HFFc6 (cell line): ENCODE measurements at regions not wholly inside any gene's neighbourhood (a gene's known extent, or its start where the extent isn't known, plus 50 kb on each side); places are given as distances from the start of the nearest gene placed in this dataset.
"Not testable (repeated sequence)": the region's sequence is repeated elsewhere in the genome, so short reads cannot be mapped to it uniquely, and the experiment has no call there.

ENCODE experiments used
- DNase-seq: peaks from one replicate; pipeline ENCODE4 v3.0.0-alpha.2; 2018
- H3K27ac Mint-ChIP-seq: 2 replicates; pipeline ENCODE4 v1.8.0; 2020; ENCODE audit warnings: mild to moderate bottlenecking, mixed read lengths
- H3K27me3 Mint-ChIP-seq: 2 replicates; pipeline ENCODE4 v1.8.0; 2021; ENCODE audit warnings: mild to moderate bottlenecking, moderate library complexity, mixed read lengths; ENCODE audit not compliant: insufficient read depth
- H3K36me3 Mint-ChIP-seq: 2 replicates; pipeline ENCODE4 v1.8.0; 2021; ENCODE audit warnings: low read depth, mixed read lengths
- H3K4me1 Mint-ChIP-seq: 2 replicates; pipeline ENCODE4 v1.8.0; 2020; ENCODE audit warnings: low read depth, mixed read lengths
- H3K4me3 Mint-ChIP-seq: 2 replicates; pipeline ENCODE4 v1.8.0; 2020; ENCODE audit warnings: mild to moderate bottlenecking, moderate library complexity, mixed read lengths
- H3K9me3 Mint-ChIP-seq: 2 replicates; pipeline ENCODE4 v1.8.0; 2020; ENCODE audit warnings: mild to moderate bottlenecking, mixed read lengths
- CTCF ChIP-seq: fragments of 200-600 bp; sonication (generic); IDR thresholded peaks from 2 replicates; pipeline ENCODE4 v1.5.0; 2021; ENCODE audit warnings: antibody characterized with exemption, mild to moderate bottlenecking

DNA sequence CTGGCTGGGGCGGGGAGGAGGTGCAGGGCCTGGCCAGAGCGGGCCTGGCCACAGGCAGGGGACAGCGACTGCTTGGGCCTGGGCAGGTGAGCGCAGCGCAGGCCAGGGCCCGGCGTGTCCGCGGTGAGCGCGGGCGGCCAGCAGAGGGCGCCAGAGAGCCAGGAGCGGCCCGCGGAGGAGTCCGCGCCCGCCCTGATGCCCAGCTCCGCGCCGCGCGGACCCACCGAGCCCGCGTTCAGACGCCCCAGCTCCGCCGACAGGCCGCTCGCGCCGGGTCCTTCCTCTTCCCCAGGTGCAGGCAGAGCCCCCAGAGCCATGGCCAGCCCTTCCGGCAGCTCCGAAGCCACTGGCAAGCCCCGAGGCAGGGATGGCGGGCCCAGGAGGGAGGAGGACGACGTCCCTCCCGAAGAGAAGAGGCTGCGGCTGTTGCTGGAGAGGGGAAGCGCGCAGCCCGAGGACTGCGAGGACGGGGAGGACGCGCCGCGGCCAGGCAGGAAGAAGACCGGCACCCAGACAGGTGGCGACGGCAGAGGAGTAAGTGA lies 171.1 kb upstream of the OSBPL11 start:
- peak; percentile 88 for TF ChIP-seq CTCF
- DNase-seq, result peak; percentile 10
- not testable (repeated sequence) for H3K4me1 Mint-ChIP-seq, H3K27ac Mint-ChIP-seq, H3K36me3 Mint-ChIP-seq, H3K9me3 Mint-ChIP-seq
- H3K4me3 Mint-ChIP-seq, result peak overlapping the region; percentile 69
- peaks cover 19% of the 10 kb centered on the region for H3K27me3 Mint-ChIP-seq

DNA sequence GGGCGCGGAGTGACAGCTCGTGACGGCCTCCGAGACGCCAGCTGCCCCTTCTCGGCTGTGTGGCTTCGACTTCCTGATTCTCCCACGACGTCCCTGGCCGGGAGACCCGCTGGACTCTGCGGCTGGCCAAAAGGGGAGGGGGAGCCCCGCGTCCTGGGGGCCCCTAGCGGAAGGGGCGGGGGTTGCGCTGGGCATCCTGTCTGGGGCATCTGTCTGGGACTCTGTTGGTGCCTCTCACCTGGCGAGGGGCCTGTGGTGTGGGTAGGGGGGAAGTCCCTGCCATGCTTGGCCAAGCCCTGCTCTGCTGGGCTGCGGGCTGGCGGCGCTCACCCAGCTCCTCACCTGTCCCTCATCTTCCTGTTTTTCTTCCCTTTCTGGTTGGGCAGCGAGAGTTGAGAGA lies 171.6 kb upstream of the OSBPL11 start:
- H3K27me3 Mint-ChIP-seq, result peaks cover 19% of the 10 kb centered on the region

GRCh38 chr3:125767641-125768040 lies 172.3 kb upstream of the OSBPL11 start:
- Mint-ChIP-seq H3K27me3 (peaks cover 16% of the 10 kb centered on the region), H3K4me1 (peaks cover 8% of the 10 kb centered on the region), H3K4me3 (peak overlapping the region; percentile 69; the same call in 1 of the 2 replicates), H3K27ac (no peak overlapping the region), H3K36me3 (no peaks in the 10 kb centered on the region), H3K9me3 (no peaks in the 10 kb centered on the region)
- no peak for TF ChIP-seq CTCF
- DNase-seq, result no peak

More for the DNA sequence above, 171.6 kb upstream of the OSBPL11 start:
- not testable (repeated sequence) for H3K4me1 Mint-ChIP-seq, H3K27ac Mint-ChIP-seq, H3K36me3 Mint-ChIP-seq, H3K9me3 Mint-ChIP-seq, DNase-seq
- H3K4me3 Mint-ChIP-seq, result peak overlapping the region; percentile 69

DNA sequence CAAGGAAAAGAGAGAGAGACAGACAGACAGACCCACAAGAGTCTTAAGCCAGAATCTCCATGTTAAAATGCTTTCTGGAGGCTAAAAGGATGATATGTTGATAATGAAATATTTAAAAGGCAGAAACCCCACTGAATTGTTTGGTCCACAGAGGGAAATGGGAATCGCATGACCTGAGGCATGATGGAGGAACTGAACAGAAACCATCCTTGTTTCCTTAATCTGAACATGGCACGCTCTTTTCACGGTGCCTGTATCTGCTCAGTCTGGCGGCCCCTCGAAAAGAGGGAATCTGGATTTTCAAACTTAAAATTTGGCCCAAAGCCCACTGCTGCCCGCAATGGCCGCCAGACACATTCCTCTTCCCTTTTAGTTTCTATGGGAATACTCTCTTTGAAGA lies 173.5 kb upstream of the OSBPL11 start:
- not testable (repeated sequence) for DNase-seq, H3K4me1 Mint-ChIP-seq, H3K9me3 Mint-ChIP-seq, H3K4me3 Mint-ChIP-seq, H3K36me3 Mint-ChIP-seq, H3K27ac Mint-ChIP-seq
- H3K27me3 Mint-ChIP-seq, result peaks cover 16% of the 10 kb centered on the region

GRCh38 chr3:125771506-125771905 lies 176.2 kb upstream of the OSBPL11 start:
- H3K27me3 Mint-ChIP-seq, result peaks cover 11% of the 10 kb centered on the region
- H3K36me3 Mint-ChIP-seq, H3K4me1 Mint-ChIP-seq, H3K9me3 Mint-ChIP-seq, H3K4me3 Mint-ChIP-seq, DNase-seq, H3K27ac Mint-ChIP-seq: not testable (repeated sequence)

DNA sequence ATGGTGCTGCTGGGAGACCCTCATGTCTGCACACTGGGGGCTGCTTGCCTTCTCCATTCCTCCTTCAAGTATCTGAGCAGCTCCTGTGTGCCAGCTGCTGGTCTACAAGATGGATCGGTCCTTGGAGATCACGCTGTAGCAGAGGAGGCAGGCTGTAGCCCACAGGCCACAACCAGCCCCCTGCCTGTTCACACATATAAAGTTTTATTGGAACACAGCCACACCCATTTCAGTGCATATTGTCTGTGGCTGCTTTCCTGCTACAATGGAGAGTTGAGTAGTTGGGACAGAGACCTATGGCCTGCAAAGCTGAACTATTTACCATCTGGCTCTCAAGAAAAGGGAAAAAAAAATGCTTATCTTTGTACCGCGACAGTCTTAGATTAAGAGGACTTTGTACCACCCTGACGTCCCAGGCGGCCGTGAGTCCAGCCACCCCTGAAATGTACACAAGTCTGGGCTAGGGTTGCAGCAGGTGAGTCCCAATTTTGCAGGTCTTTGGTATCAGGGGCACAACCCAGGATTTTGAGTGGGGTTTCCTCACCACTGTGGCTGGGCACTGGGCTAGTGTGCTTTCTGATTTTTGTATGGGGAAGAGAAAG lies 179.2 kb upstream of the OSBPL11 start:
- not testable (repeated sequence) for H3K4me1 Mint-ChIP-seq, H3K4me3 Mint-ChIP-seq, H3K27ac Mint-ChIP-seq, H3K36me3 Mint-ChIP-seq, H3K9me3 Mint-ChIP-seq, DNase-seq
- peaks cover 12% of the 10 kb centered on the region for H3K27me3 Mint-ChIP-seq

- H3K4me1 Mint-ChIP-seq, DNase-seq, H3K27ac Mint-ChIP-seq, H3K36me3 Mint-ChIP-seq, H3K9me3 Mint-ChIP-seq, H3K4me3 Mint-ChIP-seq: not testable (repeated sequence)
- H3K27me3 Mint-ChIP-seq, result peaks cover 12% of the 10 kb centered on the region
Measured at GRCh38 chr3:125775106-125775505, 179.8 kb upstream of the OSBPL11 start.

GRCh38 chr3:125775606-125776294 lies 180.5 kb upstream of the OSBPL11 start:
- not testable (repeated sequence) for H3K27ac Mint-ChIP-seq, H3K36me3 Mint-ChIP-seq, H3K9me3 Mint-ChIP-seq, H3K4me1 Mint-ChIP-seq, DNase-seq, H3K4me3 Mint-ChIP-seq
- H3K27me3 Mint-ChIP-seq, result peaks cover 12% of the 10 kb centered on the region

GRCh38 chr3:125779276-125779675 lies 184.0 kb upstream of the OSBPL11 start:
- not testable (repeated sequence) for H3K4me3 Mint-ChIP-seq, H3K36me3 Mint-ChIP-seq, H3K4me1 Mint-ChIP-seq, H3K27ac Mint-ChIP-seq, H3K9me3 Mint-ChIP-seq, DNase-seq
- peaks cover 18% of the 10 kb centered on the region for H3K27me3 Mint-ChIP-seq

DNA sequence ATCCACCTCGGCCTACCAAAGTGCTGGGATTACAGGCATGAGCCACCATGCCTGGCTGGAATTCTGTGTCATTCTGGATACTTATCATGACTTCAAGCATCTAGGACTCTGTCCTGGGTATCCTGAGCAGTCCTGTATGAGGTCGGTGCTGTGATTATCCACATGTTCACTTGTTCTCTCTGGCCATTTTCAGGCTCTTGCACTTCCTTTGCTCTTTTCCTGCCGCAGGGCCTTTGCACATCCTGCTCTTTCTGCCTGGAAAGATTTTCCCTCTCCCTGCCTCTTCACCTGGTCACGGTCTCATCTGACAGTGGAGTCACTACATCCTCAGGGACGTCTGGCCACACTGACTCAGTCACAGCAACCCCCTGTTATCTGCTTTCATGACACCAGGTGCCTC lies 184.6 kb upstream of the OSBPL11 start:
- not testable (repeated sequence) for H3K36me3 Mint-ChIP-seq, DNase-seq, H3K9me3 Mint-ChIP-seq, H3K27ac Mint-ChIP-seq, H3K4me3 Mint-ChIP-seq, H3K4me1 Mint-ChIP-seq
- peaks cover 16% of the 10 kb centered on the region for H3K27me3 Mint-ChIP-seq

DNA sequence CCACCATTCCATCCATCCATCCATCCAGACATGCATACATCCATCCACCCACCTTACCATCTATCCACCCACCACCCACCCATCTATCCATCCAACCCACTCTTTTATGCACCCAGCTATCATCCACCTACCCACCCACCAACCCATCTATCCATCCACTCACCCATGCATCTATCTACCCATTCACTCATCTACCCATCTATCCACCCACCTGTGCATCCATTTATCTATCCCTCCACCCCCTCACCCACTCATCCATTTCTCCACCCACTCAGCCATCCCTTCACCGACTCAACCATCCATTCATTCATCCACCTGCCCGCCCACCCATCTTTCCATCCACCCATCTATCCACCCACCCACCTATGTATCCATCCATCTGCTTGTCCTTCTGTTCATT lies 186.4 kb upstream of the OSBPL11 start:
- DNase-seq, H3K9me3 Mint-ChIP-seq, H3K27ac Mint-ChIP-seq, H3K4me1 Mint-ChIP-seq, H3K36me3 Mint-ChIP-seq, H3K4me3 Mint-ChIP-seq: not testable (repeated sequence)
- H3K27me3 Mint-ChIP-seq, result peaks cover 19% of the 10 kb centered on the region

- Mint-ChIP-seq H3K4me1 (peaks cover 11% of the 10 kb centered on the region), H3K27me3 (peaks cover 24% of the 10 kb centered on the region)
- not testable (repeated sequence) for H3K36me3 Mint-ChIP-seq, H3K4me3 Mint-ChIP-seq, H3K27ac Mint-ChIP-seq, DNase-seq, H3K9me3 Mint-ChIP-seq
Measured at GRCh38 chr3:125790312-125790711, 178.7 kb upstream of the ROPN1B start.
